ENCODE measurements at regions not wholly inside any gene's neighbourhood (a gene's known extent, or its start where the extent isn't known, plus 50 kb on each side); places are given as distances from the start of the nearest gene placed in this dataset.

DNA sequence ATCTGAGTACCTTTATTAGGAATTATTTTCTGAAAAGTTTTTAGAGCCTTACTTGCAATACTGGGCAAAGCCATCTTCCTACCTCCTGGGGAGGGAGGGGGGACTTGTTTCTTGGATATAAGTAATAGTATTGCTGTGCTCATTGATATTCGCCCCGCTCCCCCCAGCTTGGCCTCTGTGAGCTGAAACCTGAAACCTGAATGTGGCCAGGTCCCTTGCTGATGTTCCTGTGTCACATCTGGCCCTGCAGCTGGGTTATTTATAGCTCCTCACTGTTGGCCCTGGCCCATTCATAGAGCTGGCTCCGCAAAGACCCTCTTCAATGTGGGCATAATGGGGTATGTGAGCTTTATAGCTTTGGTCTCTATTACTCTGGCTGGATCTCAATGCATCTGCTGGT is 59.5 kb downstream of the FRMPD3 start:
- peaks cover 33% of the 10 kb centered on the region for H3K9me3 Mint-ChIP-seq
- TF ChIP-seq CTCF (IDR thresholded peaks at IDR 0.05; ENCODE audit: unreplicated experiment in 3 of 3), result no peak
- H3K4me1 Mint-ChIP-seq, result no peaks in the 10 kb centered on the region
- H3K4me3 Mint-ChIP-seq, result no peak overlapping the region
- no peak overlapping the region for H3K27ac Mint-ChIP-seq
- H3K36me3 Mint-ChIP-seq (ENCODE audit: low read depth), result no peaks in the 10 kb centered on the region
- H3K27me3 Mint-ChIP-seq (ENCODE audit: low read depth), result peaks cover 67% of the 10 kb centered on the region

- Mint-ChIP-seq H3K27ac (no peak overlapping the region), H3K27me3 (ENCODE audit: low read depth) (peaks cover 21% of the 10 kb centered on the region), H3K4me1 (no peaks in the 10 kb centered on the region), H3K36me3 (ENCODE audit: low read depth) (no peaks in the 10 kb centered on the region), H3K4me3 (no peak overlapping the region), H3K9me3 (peaks cover 26% of the 10 kb centered on the region)
- TF ChIP-seq CTCF (IDR thresholded peaks at IDR 0.05; ENCODE audit: unreplicated experiment in 3 of 3), result no peak
Observed at GRCh38 chrX:107514944-107515343, 65.5 kb downstream of the FRMPD3 start.

DNA sequence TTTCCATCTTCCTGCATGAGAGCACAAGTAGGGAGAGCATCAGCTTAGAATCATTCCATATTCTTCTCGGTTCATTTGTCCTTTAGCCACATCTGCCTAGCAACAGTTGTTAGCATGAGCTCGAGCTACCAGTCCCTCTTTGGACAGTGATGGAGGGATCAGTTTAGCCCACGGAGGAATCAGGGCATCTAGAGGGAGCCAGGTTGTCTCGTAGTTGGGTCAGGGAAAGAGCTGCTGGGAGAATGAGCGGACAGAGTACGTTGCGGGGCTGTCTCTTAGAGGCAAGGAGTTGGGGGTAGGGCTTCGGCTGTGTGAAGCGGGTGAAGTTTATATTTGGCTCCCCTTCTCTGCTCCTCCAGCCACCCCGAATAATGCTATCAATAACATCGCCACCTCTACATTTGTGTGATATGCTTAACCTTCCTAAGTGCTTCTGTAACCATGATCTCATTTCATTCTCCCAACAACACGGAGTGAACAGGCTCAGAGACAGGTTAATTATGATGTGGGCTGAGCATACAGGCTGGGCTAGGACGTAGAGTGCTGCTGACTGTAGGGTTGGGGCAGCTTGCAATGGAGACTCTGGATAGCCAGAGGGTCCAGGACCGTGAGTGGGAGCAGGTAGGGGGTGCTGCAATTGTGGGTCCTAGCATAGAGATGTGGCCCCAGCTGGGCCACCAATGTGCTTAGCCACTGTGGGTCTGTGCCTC is 72.6 kb downstream of the FRMPD3 start:
- H3K27me3 Mint-ChIP-seq (ENCODE audit: low read depth), result peaks cover 9% of the 10 kb centered on the region
- no peak overlapping the region for H3K4me3 Mint-ChIP-seq
- H3K9me3 Mint-ChIP-seq, result peaks cover 7% of the 10 kb centered on the region
- H3K36me3 Mint-ChIP-seq (ENCODE audit: low read depth), result no peaks in the 10 kb centered on the region
- H3K4me1 Mint-ChIP-seq, result no peaks in the 10 kb centered on the region
- TF ChIP-seq CTCF (IDR thresholded peaks at IDR 0.05; ENCODE audit: unreplicated experiment in 3 of 3), result no peak
- no peak overlapping the region for H3K27ac Mint-ChIP-seq

- no peaks in the 10 kb centered on the region for H3K4me1 Mint-ChIP-seq
- no peak overlapping the region for H3K4me3 Mint-ChIP-seq
- peaks cover 5% of the 10 kb centered on the region for H3K9me3 Mint-ChIP-seq
Observed at GRCh38 chrX:107522901-107523300, 73.4 kb downstream of the FRMPD3 start.

DNA sequence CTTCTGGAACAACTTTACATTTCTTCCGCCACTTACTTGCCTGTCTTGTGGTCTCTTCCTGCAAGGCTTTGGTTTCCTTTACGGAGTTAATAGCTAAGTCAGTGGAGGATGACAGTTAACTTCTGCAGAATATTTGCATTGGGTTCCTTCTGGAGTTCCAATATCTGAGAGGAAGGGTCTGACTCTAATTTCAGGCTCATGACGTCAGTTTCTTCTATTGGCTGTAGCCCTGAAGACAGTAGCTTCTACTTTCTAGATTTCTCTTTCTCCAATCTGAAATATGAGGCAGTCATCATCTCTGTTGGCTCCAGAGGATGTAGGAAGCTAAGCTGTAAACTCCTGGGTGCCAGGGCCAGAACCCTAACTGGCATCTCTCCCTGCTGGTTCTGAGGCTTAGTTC is 76.7 kb downstream of the FRMPD3 start:
- Mint-ChIP-seq H3K27me3 (ENCODE audit: low read depth) (peaks cover 6% of the 10 kb centered on the region), H3K36me3 (ENCODE audit: low read depth) (no peaks in the 10 kb centered on the region), H3K4me1 (no peaks in the 10 kb centered on the region), H3K4me3 (no peak overlapping the region), H3K9me3 (peaks cover 2% of the 10 kb centered on the region), H3K27ac (no peak overlapping the region)
- TF ChIP-seq CTCF (IDR thresholded peaks at IDR 0.05; ENCODE audit: unreplicated experiment in 3 of 3), result no peak

More at GRCh38 chrX:107522901-107523300, 73.4 kb downstream of the FRMPD3 start:
- no peak overlapping the region for H3K27ac Mint-ChIP-seq
- TF ChIP-seq CTCF (IDR thresholded peaks at IDR 0.05; ENCODE audit: unreplicated experiment in 3 of 3), result no peak
- no peaks in the 10 kb centered on the region for H3K36me3 Mint-ChIP-seq (ENCODE audit: low read depth)
- peaks cover 9% of the 10 kb centered on the region for H3K27me3 Mint-ChIP-seq (ENCODE audit: low read depth)

DNA sequence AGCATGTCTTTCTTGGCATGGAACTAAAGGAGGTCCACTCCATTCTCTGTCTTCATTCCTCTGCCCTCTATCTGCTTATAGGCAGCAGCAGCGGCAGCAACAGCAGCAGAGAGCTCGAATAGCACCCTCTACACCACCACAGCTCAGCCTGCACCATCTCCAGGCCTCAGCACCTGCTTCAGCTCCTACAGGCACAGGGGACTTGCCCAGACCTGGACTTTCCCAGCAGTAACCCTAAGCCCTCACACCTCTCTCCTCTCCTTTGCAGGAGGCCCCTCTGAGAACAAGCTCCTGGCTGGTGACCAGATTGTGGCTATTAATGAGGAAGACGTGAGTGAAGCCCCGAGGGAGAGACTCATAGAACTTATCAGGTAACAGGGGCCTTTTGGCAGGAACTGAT is 80.7 kb downstream of the FRMPD3 start:
- Mint-ChIP-seq H3K4me1 (no peaks in the 10 kb centered on the region), H3K4me3 (no peak overlapping the region), H3K36me3 (ENCODE audit: low read depth) (no peaks in the 10 kb centered on the region), H3K27ac (no peak overlapping the region), H3K27me3 (ENCODE audit: low read depth) (peaks cover under 1% of the 10 kb centered on the region), H3K9me3 (peaks cover 2% of the 10 kb centered on the region)
- TF ChIP-seq CTCF (IDR thresholded peaks at IDR 0.05; ENCODE audit: unreplicated experiment in 3 of 3), result no peak

All from nephron (organoid).